ENCODE measurements at regions not wholly inside any gene's neighbourhood (a gene's known extent, or its start where the extent isn't known, plus 50 kb on each side); places are given as distances from the start of the nearest gene placed in this dataset.

- Histone ChIP-seq H3K56ac (ENCODE audit: extremely low read depth, insufficient read depth, low read length) (no peak overlapping the region), H3K9me1 (ENCODE audit: insufficient read depth, low read length) (no peaks in the 10 kb centered on the region), H2AFZ (replicated peaks; ENCODE audit: low read length, poor library complexity) (no peak overlapping the region), H4K5ac (ENCODE audit: low read depth, low read length) (no peak overlapping the region), H2AK9ac (replicated peaks; ENCODE audit: low read depth, low read length, poor library complexity) (no peak overlapping the region), H3K79me1 (ENCODE audit: low read depth in 1 of 2, low read length in 2 of 2) (no peaks in the 10 kb centered on the region), H4K20me1 (ENCODE audit: insufficient read depth, low read length) (no peaks in the 10 kb centered on the region), H2BK20ac (ENCODE audit: low read depth, low read length) (no peak overlapping the region), H3K27me3 (ENCODE audit: control insufficient read depth, insufficient read depth, low read length) (no peaks in the 10 kb centered on the region), H2BK120ac (ENCODE audit: low read depth, low read length) (no peak overlapping the region), H4K91ac (ENCODE audit: insufficient read depth, low read depth, low read length) (no peak overlapping the region), H3K36me3 (ENCODE audit: control insufficient read depth, insufficient read depth, low read length) (no peaks in the 10 kb centered on the region), H3K4me1 (ENCODE audit: control insufficient read depth, insufficient read depth, low read length) (no peaks in the 10 kb centered on the region), H3K4ac (ENCODE audit: low read depth, low read length) (no peak overlapping the region), H3K4me3 (ENCODE audit: insufficient read depth, low read depth, low read length) (no peak overlapping the region), H2BK5ac (ENCODE audit: low read depth, low read length, poor library complexity, severe bottlenecking) (no peak overlapping the region), H3K14ac (replicated peaks; ENCODE audit: low read depth, low read length) (no peak overlapping the region), H3K18ac (ENCODE audit: low read depth, low read length) (no peak overlapping the region), H2AK5ac (ENCODE audit: low read depth, low read length) (no peak overlapping the region), H3K9ac (ENCODE audit: low read depth, low read length) (no peak overlapping the region), H3K23ac (ENCODE audit: low read depth, low read length) (no peak overlapping the region), H4K8ac (ENCODE audit: low read depth in 2 of 2, low read length in 2 of 2) (no peak overlapping the region), H3K4me2 (ENCODE audit: low read depth, low read length) (no peak overlapping the region), H2BK15ac (ENCODE audit: low read depth, low read length) (no peak overlapping the region), H3K9me3 (ENCODE audit: control insufficient read depth, insufficient read depth, low read length) (no peaks in the 10 kb centered on the region), H3K27ac (ENCODE audit: insufficient read depth, low read length) (no peak overlapping the region)
- ATAC-seq (ENCODE audit: low read depth) (no peak), DNase-seq (no peak)
- POLR2A ChIA-PET (ENCODE audit: unreplicated experiment), result no interaction called here
- intact Hi-C loops (cut with micrococcal nuclease) (no loop called here), dilution Hi-C loops (cut with HindIII; ENCODE audit: low sequenced_read_pairs, unreplicated experiment) (no loop called here), in situ Hi-C loops (cut with MboI; ENCODE audit: low sequenced_read_pairs) (no loop called here)
- WGBS, 2 experiments (ENCODE audit: extremely low coverage in 2 of 2, insufficient read length in 1 of 2), result no CpG with 5 or more reads among the region's 3 CpGs
- CTCF ChIA-PET, result no interaction called here
- no TSS peak for BruUV-seq (replicated peaks)
- TF ChIP-seq ELK1 (IDR thresholded peaks at IDR 0.05; ENCODE audit: borderline replicate concordance, low read depth, low read length), result no peak
- TF ChIP-seq CEBPB (IDR thresholded peaks at IDR 0.05; ENCODE audit: low read depth, low read length), result no peak
- no peak for TF ChIP-seq MAZ (IDR thresholded peaks at IDR 0.05; ENCODE audit: borderline replicate concordance, low read depth, low read length)
- no peak for TF ChIP-seq POLR2A (IDR thresholded peaks at IDR 0.05; ENCODE audit: low read depth, low read length)
- TF ChIP-seq BHLHE40 (IDR thresholded peaks at IDR 0.05; ENCODE audit: low read depth, low read length), result no peak
Observed at GRCh38 chr7:24157666-24158065, 126.3 kb upstream of the NPY start.

Data from IMR-90 (cell line).